ENCODE measurements at regions not wholly inside any gene's neighbourhood (a gene's known extent, or its start where the extent isn't known, plus 50 kb on each side); places are given as distances from the start of the nearest gene placed in this dataset.

- no peak for DNase-seq (ENCODE audit: low spot score)
Observed at GRCh38 chr11:81030186-81030585, 1589.4 kb upstream of the TENM4 start.

DNA sequence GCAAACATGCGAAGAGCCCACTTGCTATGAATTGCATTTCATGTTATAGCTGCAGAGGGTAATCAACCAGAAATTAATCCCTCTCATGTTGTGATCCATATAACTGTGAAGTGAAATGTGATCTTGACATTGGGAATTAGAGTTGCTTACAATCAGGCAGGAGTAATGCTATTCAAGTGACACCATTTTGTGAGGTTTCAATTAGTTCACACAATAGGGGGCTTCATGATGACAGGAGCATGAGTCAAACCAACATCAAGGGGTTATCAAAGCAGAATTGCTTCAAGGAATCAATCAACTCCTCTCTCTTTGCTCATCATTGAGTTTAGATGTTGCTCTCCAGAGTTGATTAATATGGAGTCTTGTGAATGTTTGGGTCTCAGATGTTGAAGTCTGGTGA, 1585.2 kb upstream of the TENM4 start:
- no peak for DNase-seq (ENCODE audit: low spot score)

DNA sequence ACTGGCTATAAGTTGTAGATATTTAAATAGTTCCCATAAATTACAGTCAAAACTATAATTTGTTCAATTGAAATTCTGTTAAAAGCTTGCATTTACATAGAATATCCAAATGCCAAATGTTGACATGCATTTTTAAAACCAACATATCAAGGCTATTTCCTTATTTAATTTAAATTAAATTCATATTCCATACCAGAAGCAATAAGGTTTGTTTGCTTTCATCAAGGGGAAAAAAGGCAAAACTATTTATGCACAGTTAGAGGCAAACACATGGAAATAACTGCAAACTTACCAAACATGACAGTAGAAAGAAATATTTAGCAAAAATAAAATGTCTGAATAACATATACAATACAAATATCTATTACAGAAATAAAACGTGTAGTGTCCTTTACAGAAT, 1581.2 kb upstream of the TENM4 start:
- no peak for DNase-seq (ENCODE audit: low spot score)

- DNase-seq (ENCODE audit: low spot score): no peak
Observed at GRCh38 chr11:81010631-81011030, 1569.8 kb upstream of the TENM4 start.

DNA sequence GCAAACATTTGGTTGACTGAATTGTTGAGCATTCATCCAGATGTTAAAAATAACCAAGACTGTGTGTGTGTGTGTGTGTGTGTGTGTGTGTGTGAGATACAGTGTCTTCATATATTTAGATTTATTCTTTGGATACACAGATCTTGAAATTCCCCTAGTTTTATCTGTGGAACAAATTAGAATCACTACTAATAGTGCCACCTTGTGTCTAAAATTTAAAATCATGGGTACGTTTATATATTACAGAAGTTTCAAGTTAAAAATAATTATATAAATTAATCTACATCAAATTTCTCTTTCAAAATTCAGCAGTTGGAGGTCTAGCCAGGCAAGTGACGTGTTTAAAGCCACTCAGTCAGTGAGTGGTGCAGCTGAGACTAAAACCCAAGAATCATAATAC, 1566.2 kb upstream of the TENM4 start:
- DNase-seq (ENCODE audit: low spot score): no peak

GRCh38 chr11:81005595-81005994, 1564.8 kb upstream of the TENM4 start:
- DNase-seq (ENCODE audit: low spot score): no peak

DNA sequence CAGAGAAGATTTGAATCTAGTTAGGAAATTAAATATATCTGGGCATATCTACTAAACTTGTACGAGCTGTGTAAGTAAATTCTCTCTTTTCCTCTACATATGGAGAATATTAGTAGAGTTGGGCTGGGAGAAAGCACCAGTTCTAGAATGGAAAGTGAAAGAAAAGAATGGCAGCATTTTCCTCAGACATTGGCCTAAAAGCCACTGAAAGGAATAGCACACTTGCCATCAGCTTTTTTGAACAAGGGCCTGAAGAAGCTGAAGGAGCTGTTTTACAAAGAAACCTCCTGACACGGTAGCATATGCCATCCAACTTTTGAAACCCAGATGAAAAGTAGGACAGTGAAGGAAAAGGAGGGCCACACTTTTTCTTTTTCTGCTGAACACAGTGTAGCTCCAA, 1563.7 kb upstream of the TENM4 start:
- peak; percentile 23 for DNase-seq (ENCODE audit: low spot score)

GRCh38 chr11:81002374-81002773, 1561.5 kb upstream of the TENM4 start:
- no peak for DNase-seq (ENCODE audit: low spot score)

DNA sequence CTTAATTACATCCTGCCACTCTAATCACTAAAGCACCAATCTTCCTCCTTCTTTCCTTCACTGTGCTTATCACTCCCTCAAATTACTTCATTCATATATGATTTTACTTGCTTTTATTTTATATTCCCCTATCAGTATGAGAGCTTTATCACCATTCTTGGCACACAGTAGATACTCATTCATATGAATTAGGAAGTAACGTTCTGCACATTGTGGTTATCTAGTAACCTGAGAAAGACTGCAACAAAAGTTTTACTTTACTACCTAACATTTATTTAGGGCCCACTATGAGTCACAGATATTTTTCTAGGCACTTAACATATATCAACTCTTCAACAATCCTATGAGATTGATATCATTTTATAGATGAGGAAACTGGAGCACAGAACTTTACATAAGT, 1559.9 kb upstream of the TENM4 start:
- no peak for DNase-seq (ENCODE audit: low spot score)

DNA sequence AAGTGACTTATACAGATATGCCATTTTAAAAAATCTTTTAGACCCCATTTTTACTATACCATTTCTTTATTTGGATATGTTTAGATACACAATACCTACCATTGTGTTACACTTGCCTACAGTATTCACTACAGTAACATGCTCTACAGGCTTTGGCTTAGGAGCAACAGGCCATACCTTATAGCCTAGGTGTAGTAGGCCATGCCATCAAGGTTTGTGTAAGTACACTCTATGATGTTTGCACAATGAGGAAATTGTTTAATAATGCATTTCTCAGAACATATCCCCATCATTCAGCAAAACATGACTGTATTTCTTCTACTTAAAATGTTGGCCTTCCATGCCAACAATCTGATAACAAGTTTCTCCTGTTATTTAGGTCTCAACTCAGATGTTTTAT, 1559.5 kb upstream of the TENM4 start:
- DNase-seq (ENCODE audit: low spot score): no peak

- DNase-seq (ENCODE audit: low spot score): no peak
Observed at GRCh38 chr11:80995523-80995922, 1554.7 kb upstream of the TENM4 start.

- DNase-seq (ENCODE audit: low spot score): no peak
Observed at GRCh38 chr11:80993536-80993935, 1552.7 kb upstream of the TENM4 start.

- DNase-seq (ENCODE audit: low spot score): no peak
Observed at GRCh38 chr11:80990885-80991284, 1550.1 kb upstream of the TENM4 start.

- no peak for DNase-seq (ENCODE audit: low spot score)
Observed at GRCh38 chr11:80987171-80987570, 1546.3 kb upstream of the TENM4 start.

DNA sequence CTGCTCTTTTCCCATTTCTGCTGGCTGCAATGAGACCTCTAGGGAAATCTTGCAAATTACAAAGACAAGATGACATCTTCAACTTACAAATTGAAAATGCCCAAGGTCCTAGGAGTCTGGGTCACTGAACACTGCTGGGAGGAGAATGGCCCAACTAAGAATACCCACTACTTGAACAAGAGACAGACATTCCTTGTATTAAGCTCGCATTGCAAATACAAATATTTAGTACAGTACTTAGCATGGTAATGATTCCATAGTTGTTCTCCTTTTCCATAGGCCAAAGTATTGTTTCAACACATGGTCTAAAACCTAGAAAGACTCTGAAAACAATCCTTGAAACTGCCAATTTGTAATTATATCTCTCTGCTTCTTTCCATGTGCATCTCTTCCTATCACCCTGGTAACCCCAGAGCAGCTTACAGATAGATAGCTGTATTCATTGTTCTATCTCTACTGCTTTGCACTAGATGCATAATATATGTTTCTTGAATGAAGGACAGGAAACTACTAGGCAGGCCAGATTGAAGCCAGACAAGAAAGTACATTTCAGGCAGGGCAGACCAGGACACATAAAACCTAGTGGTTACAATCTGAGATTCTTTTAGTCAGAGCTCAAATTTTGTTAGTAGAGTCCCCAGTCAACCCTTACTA, 1545.7 kb upstream of the TENM4 start:
- no peak for DNase-seq (ENCODE audit: low spot score)

- no peak for DNase-seq (ENCODE audit: low spot score)
Observed at GRCh38 chr11:80980227-80980626, 1539.4 kb upstream of the TENM4 start.

DNA sequence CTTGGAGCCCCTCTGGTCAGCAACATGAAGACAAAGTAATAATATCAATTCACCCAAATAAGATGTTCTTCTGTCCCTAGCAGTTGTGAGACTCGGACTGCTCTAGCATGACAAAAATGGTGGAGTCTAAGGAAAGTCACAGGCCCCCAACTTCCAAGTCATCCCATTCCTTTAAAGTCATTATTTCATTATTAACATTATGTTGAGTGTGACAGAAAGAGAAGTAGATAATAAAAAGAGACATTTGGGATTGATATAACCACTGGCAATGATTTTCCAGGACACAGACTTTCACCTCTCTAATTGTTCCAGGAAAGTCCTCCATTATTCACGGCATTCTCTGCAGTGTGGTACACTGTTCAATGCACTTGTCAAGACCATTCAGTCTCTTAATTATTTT, 1533.0 kb upstream of the TENM4 start:
- no peak for DNase-seq (ENCODE audit: low spot score)

DNA sequence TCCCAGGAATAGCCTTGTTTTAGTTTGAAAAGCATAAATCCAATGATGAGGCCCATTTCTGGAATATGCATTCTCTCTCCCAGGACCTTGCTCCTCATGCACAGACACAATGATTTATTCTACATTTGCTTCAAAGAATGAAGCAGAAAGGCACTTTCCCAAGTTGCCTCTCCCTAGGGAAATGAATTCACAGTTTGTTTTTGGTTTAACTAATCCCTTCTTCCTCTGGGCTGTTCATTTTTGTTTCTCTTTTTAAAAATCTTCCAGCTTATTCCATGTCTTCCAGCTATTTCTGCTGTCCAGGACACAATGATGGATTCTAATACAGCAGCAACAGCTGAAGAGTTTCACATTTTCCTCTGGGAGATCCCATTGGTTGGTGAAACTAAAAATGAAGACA, 1529.2 kb upstream of the TENM4 start:
- no peak for DNase-seq (ENCODE audit: low spot score)

GRCh38 chr11:80967649-80968048, 1526.8 kb upstream of the TENM4 start:
- no peak for DNase-seq (ENCODE audit: low spot score)

- no peak for DNase-seq (ENCODE audit: low spot score)
Observed at GRCh38 chr11:80960381-80961029, 1519.7 kb upstream of the TENM4 start.

DNA sequence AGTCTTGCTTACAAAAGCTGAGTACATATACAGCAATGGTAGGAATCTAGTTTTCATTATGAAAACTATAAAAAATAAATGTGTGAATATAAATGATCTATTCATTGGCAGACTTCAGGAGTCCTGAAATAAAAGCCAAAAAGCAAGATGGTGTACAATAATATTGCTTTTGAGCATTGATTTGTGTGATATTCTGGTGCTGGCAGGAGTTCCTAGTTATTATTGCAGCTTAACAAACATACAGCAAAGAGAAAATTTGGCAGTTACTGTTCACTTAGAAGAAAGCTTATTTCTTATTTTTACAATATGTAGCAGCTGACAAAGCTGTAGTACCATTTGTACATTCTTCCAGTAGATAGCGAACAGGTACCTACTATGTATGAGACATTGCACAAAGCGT, 1518.9 kb upstream of the TENM4 start:
- no peak for DNase-seq (ENCODE audit: low spot score)

GRCh38 chr11:80958987-80959386, 1518.2 kb upstream of the TENM4 start:
- no peak for DNase-seq (ENCODE audit: low spot score)

GRCh38 chr11:80958361-80958760, 1517.5 kb upstream of the TENM4 start:
- DNase-seq (ENCODE audit: low spot score): no peak

GRCh38 chr11:80955588-80955987, 1514.8 kb upstream of the TENM4 start:
- DNase-seq (ENCODE audit: low spot score): no peak
